K562 (cell line): ENCODE measurements at regions not wholly inside any gene's neighbourhood (a gene's known extent, or its start where the extent isn't known, plus 50 kb on each side); places are given as distances from the start of the nearest gene placed in this dataset.

Experiments
- ATAC-seq: fragments of 200-7000 bp; cut with Tn5 transposase; 3 replicates; pipeline ENCODE4 v1.9.1; 2020; ENCODE audit warnings: moderate library complexity
- BruUV-seq: library from RNA; stranded (reverse); fragments of 400-500 nt; replicated peaks from 2 replicates; lab custom pipeline; 2021; lab: Mats Ljungman, UMichigan
- CTCF ChIA-PET: fragments of 300-600 bp; formaldehyde crosslinking; extraction: SDS; loops from one replicate; lab custom pipeline; 2021; ENCODE audit warnings: low intra/inter-chr PET ratio; lab: Yijun Ruan, JAX
- POLR2A ChIA-PET: fragments of 300-600, 350-650 bp; sonication (Branson Sonifier 250); formaldehyde crosslinking; extraction: SDS; loops from one replicate; lab custom pipeline; 2021; ENCODE audit warnings: antibody characterized with exemption, inconsistent platforms; lab: Yijun Ruan, JAX
- DNase-seq, 4 experiments: peaks; one replicate each; pipeline versions ENCODE4 v3.0.0 to v3.0.0-alpha.2; 2011 to 2018; ENCODE audit warnings: low spot score in 3 of 4, mixed read lengths in 3 of 4; ENCODE audit errors: extremely low read depth in 1 of 4
- FAIRE-seq: peaks from 2 replicates; lab custom pipeline; 2011; peaks lifted over from hg19 to GRCh38; lab: Jason Lieb, UNC
- H2AFZ ChIP-seq: 2 replicates; pipeline ENCODE4 v1.6.0; 2011; ENCODE audit warnings: low read depth, low read length, control low read depth, inconsistent platforms
- H3K27ac ChIP-seq: fragments of 200-600 bp; 3 replicates; pipeline ENCODE4 v1.8.0; 2011; ENCODE audit warnings: low read depth, mild to moderate bottlenecking, control low read depth, inconsistent platforms, low read length, moderate library complexity, mixed read lengths; ENCODE audit errors: extremely low read depth
- H3K27me3 ChIP-seq, 2 experiments: fragments of 300-600 bp in 1 of 2; 2 replicates in 1 of 2; 3 replicates in 1 of 2; pipeline versions ENCODE4 v1.6.0 to v1.8.0; 2011; ENCODE audit warnings: inconsistent platforms in 2 of 2, low read length in 2 of 2, mild to moderate bottlenecking in 1 of 2, mixed read lengths in 1 of 2, moderate library complexity in 1 of 2; ENCODE audit not compliant: control insufficient read depth in 2 of 2, insufficient read depth in 2 of 2
- H3K36me3 ChIP-seq: fragments of 300-600 bp; 3 replicates; pipeline ENCODE4 v1.8.0; 2011; ENCODE audit warnings: mild to moderate bottlenecking, low read length, inconsistent platforms; ENCODE audit not compliant: control insufficient read depth, insufficient read depth
- H3K4me1 ChIP-seq, 2 experiments: fragments of 200-600 bp in 1 of 2; replicated peaks in 1 of 2; 2 replicates in 1 of 2; 3 replicates in 1 of 2; pipeline versions ENCODE4 v1.5.1 to v1.8.0; 2011; ENCODE audit warnings: inconsistent platforms in 2 of 2, low read length in 2 of 2, mild to moderate bottlenecking in 1 of 2, mixed read lengths in 1 of 2, moderate library complexity in 1 of 2; ENCODE audit not compliant: control insufficient read depth in 2 of 2, insufficient read depth in 2 of 2
- H3K4me2 ChIP-seq: 2 replicates; pipeline ENCODE4 v1.6.1; 2011; ENCODE audit warnings: low read length, control low read depth, inconsistent platforms, mixed read lengths; ENCODE audit not compliant: insufficient read depth
- H3K4me3 ChIP-seq: fragments of 200-600 bp; sonication (generic), shearing (Covaris generic); 2 replicates; pipeline ENCODE4 v1.5.1; 2016; ENCODE audit warnings: control low read depth, inconsistent platforms
- H3K79me2 ChIP-seq: fragments of 200-600 bp; 3 replicates; pipeline ENCODE4 v1.8.0; 2011; ENCODE audit warnings: low read length, inconsistent platforms; ENCODE audit not compliant: control insufficient read depth, insufficient read depth
- H3K9ac ChIP-seq, 2 experiments: 2 replicates each; pipeline versions ENCODE4 v1.6.0 to v1.6.1; 2011; ENCODE audit warnings: low read depth in 2 of 2, low read length in 2 of 2, control low read depth in 1 of 2, inconsistent platforms in 1 of 2, mild to moderate bottlenecking in 1 of 2, mixed read lengths in 1 of 2; ENCODE audit not compliant: insufficient read depth in 1 of 2
- H3K9me1 ChIP-seq: one replicate; pipeline ENCODE4 v1.6.0; 2011; ENCODE audit warnings: inconsistent platforms, mild to moderate bottlenecking, low read length, moderate library complexity; ENCODE audit not compliant: control insufficient read depth, insufficient read depth
- H3K9me3 ChIP-seq: replicated peaks from 2 replicates; pipeline ENCODE4 v1.5.1; 2011; ENCODE audit warnings: low read depth, low read length, inconsistent platforms; ENCODE audit not compliant: control insufficient read depth, insufficient read depth
- H4K20me1 ChIP-seq: replicated peaks from 2 replicates; pipeline ENCODE4 v1.6.1; 2011; ENCODE audit warnings: low read length, inconsistent platforms, mixed read lengths; ENCODE audit not compliant: control insufficient read depth, insufficient read depth
- CHD2 ChIP-seq: IDR thresholded peaks from 2 replicates; pipeline ENCODE4 v1.6.1; 2011; ENCODE audit warnings: low read depth, low read length
- DPF2 ChIP-seq: fragments of 450-650 bp; IDR thresholded peaks from 2 replicates; pipeline ENCODE4 v1.6.1; 2016
- E2F6 ChIP-seq, 2 experiments: IDR thresholded peaks; 2 replicates each; pipeline ENCODE4 v1.6.1; 2011; ENCODE audit warnings: borderline replicate concordance in 1 of 2, control low read depth in 1 of 2, low read depth in 1 of 2, low read length in 1 of 2, mild to moderate bottlenecking in 1 of 2, mixed read lengths in 1 of 2, moderate library complexity in 1 of 2; ENCODE audit not compliant: insufficient read depth in 1 of 2, insufficient read length in 1 of 2, poor library complexity in 1 of 2, severe bottlenecking in 1 of 2; ENCODE audit errors: extremely low read depth in 1 of 2
- ETV1 ChIP-seq: fragments of 450-650 bp; conservative IDR thresholded peaks from 2 replicates; pipeline ENCODE4 v1.6.1; 2016; ENCODE audit warnings: missing genetic modification characterization, control low read depth, low read depth, missing compliant biosample characterization
- GABPA ChIP-seq: fragments of 200-800 bp; sonication (Bioruptor generic); conservative IDR thresholded peaks from 2 replicates; pipeline ENCODE4 v1.6.1; 2016; ENCODE audit warnings: low read depth, missing genetic modification characterization, missing compliant biosample characterization
- HDAC1 ChIP-seq, 2 experiments: fragments of 450-650 bp; IDR thresholded peaks; 2 replicates each; pipeline ENCODE4 v1.6.1; 2016 to 2017; ENCODE audit warnings: inconsistent platforms in 1 of 2, mild to moderate bottlenecking in 1 of 2, moderate library complexity in 1 of 2
- HMGN3 ChIP-seq: IDR thresholded peaks from 2 replicates; pipeline ENCODE4 v1.6.1; 2011; ENCODE audit warnings: borderline replicate concordance, low read depth, mild to moderate bottlenecking, mixed read lengths, low read length; ENCODE audit not compliant: insufficient read length; ENCODE audit errors: extremely low read depth
- MAFK ChIP-seq: IDR thresholded peaks from 2 replicates; pipeline ENCODE4 v1.6.1; 2011; ENCODE audit warnings: low read length, improper control_type of control experiment
- MEF2A ChIP-seq: IDR thresholded peaks from 2 replicates; pipeline ENCODE4 v1.6.1; 2011; ENCODE audit warnings: low read depth, mild to moderate bottlenecking, low read length, moderate library complexity; ENCODE audit not compliant: control insufficient read depth
- MLLT1 ChIP-seq, 2 experiments: fragments of 450-650 bp; IDR thresholded peaks; 2 replicates each; pipeline ENCODE4 v1.6.1; 2016
- NR4A1 ChIP-seq, 2 experiments: fragments of 250-450 bp in 1 of 2; fragments of 450-650 bp in 1 of 2; sonication (Bioruptor Pico) in 1 of 2; IDR thresholded peaks; 2 replicates each; pipeline versions ENCODE4 v1.4.0 to v1.6.1; 2016 to 2020; ENCODE audit warnings: mild to moderate bottlenecking in 2 of 2, missing compliant biosample characterization in 1 of 2, missing genetic modification characterization in 1 of 2, moderate library complexity in 1 of 2
- PHB2 ChIP-seq: fragments of 450-650 bp; IDR thresholded peaks from 2 replicates; pipeline ENCODE4 v1.6.1; 2017; ENCODE audit warnings: low read depth
- RHOXF2B ChIP-seq: fragments of 250-450 bp; sonication (Bioruptor Pico); conservative IDR thresholded peaks from 2 replicates; pipeline ENCODE4 v1.5.1; 2021
- TEAD2 ChIP-seq: fragments of 450-650 bp; IDR thresholded peaks from 2 replicates; pipeline ENCODE4 v1.6.1; 2016; ENCODE audit warnings: missing genetic modification characterization, control low read depth, missing compliant biosample characterization
- ZEB2 ChIP-seq: fragments of 450-650 bp; IDR thresholded peaks from 2 replicates; pipeline ENCODE4 v1.6.1; 2016
- ZNF239 ChIP-seq: fragments of 250-450 bp; sonication (Bioruptor Pico); IDR thresholded peaks from 2 replicates; pipeline ENCODE4 v1.4.0; 2020; ENCODE audit warnings: mild to moderate bottlenecking
- ZNF253 ChIP-seq: fragments of 250-450 bp; sonication (Bioruptor Pico); conservative IDR thresholded peaks from 2 replicates; pipeline ENCODE4 v1.6.1; 2021; ENCODE audit warnings: mild to moderate bottlenecking
- ZNF316 ChIP-seq: fragments of 450-650 bp; IDR thresholded peaks from 2 replicates; pipeline ENCODE4 v1.6.1; 2016
- ZNF436 ChIP-seq: fragments of 250-450, 450-650 bp; sonication (Bioruptor Pico); formaldehyde crosslinking; IDR thresholded peaks from 2 replicates; pipeline ENCODE4 v1.7.0; 2020; ENCODE audit warnings: mild to moderate bottlenecking
- ZNF75A ChIP-seq: fragments of 450-650 bp; formaldehyde crosslinking; IDR thresholded peaks from 2 replicates; pipeline ENCODE4 v1.4.0; 2020; ENCODE audit warnings: mild to moderate bottlenecking
- ZNF79 ChIP-seq: fragments of 250-450 bp; sonication (Bioruptor Pico); IDR thresholded peaks from 2 replicates; pipeline ENCODE4 v1.4.0; 2020; ENCODE audit warnings: low read depth, mild to moderate bottlenecking, moderate library complexity
- in situ Hi-C: fragments of 300-500 bp; cut with MboI; formaldehyde crosslinking; loops from 4 replicates; pipeline ENCODE4 v1.15.0; 2018; ENCODE audit warnings: inconsistent platforms, mixed read lengths
- intact Hi-C: fragments of 100-400 bp; cut with micrococcal nuclease; formaldehyde crosslinking; loops from 2 replicates; pipeline ENCODE4 v1.14.2; 2022

GRCh38 chr3:154666542-154666941, 236.6 kb upstream of the GPR149 start (continued):
- TF ChIP-seq HMGN3 (no peak), PHB2 (no peak), E2F6 (IDR thresholded peaks at IDR 0.05; ENCODE audit: borderline replicate concordance in 1 of 2, extremely low read depth in 1 of 2, insufficient read depth in 1 of 2, insufficient read length in 1 of 2, low read depth in 1 of 2, low read length in 1 of 2, poor library complexity in 1 of 2, severe bottlenecking in 1 of 2) (no peak), MLLT1 (IDR thresholded peaks at IDR 0.05) (no peak), NR4A1 (CRISPR knock-in tag; IDR thresholded peaks at IDR 0.05) (no peak), NR4A1 (tag; IDR thresholded peaks at IDR 0.05) (no peak)

- Histone ChIP-seq H3K9me3 (no peaks in the 10 kb centered on the region), H3K79me2 (no peaks in the 10 kb centered on the region), H3K36me3 (no peaks in the 10 kb centered on the region), H4K20me1 (no peaks in the 10 kb centered on the region), H3K4me1 (no peaks in the 10 kb centered on the region), H3K27me3 (no peaks in the 10 kb centered on the region), H3K4me3 (no peak overlapping the region), H2AFZ (no peak overlapping the region)
- POLR2A ChIA-PET, result interaction anchor here (0.7 kb wide), 1 partner anchor 778 kb away, joined by 3 read pairs; no protein-coding TSS in a partner anchor
- BruUV-seq, result no TSS peak
- no peak for ATAC-seq
- in situ Hi-C loops, result no loop called here
- FAIRE-seq, result no peak
- TF ChIP-seq MAFK (no peak), ZNF436 (CRISPR knock-in tag) (no peak), ZNF79 (no peak), ZEB2 (no peak), CHD2 (no peak), DPF2 (no peak), HDAC1 (IDR thresholded peaks at IDR 0.05) (no peak), MEF2A (no peak), RHOXF2B (CRISPR knock-in tag) (no peak), TEAD2 (tag) (no peak), ZNF239 (CRISPR knock-in tag) (no peak), GABPA (tag) (no peak), ZNF253 (no peak), ETV1 (no peak), ZNF316 (no peak), ZNF75A (CRISPR knock-in tag) (no peak)
- TF ChIP-seq, all 486 proteins: peak for 0
- Histone ChIP-seq H3K4me2 (no peak overlapping the region), H3K9ac (no peak overlapping the region), H3K9me1 (no peaks in the 10 kb centered on the region), H3K27ac (no peak overlapping the region)
- intact Hi-C loops, result no loop called here
- CTCF ChIA-PET, result no interaction called here
- no peak for DNase-seq
Measured at GRCh38 chr3:154664714-154665113, 234.7 kb upstream of the GPR149 start.
